ENCODE measurements at regions not wholly inside any gene's neighbourhood (a gene's known extent, or its start where the extent isn't known, plus 50 kb on each side); places are given as distances from the start of the nearest gene placed in this dataset.

DNA sequence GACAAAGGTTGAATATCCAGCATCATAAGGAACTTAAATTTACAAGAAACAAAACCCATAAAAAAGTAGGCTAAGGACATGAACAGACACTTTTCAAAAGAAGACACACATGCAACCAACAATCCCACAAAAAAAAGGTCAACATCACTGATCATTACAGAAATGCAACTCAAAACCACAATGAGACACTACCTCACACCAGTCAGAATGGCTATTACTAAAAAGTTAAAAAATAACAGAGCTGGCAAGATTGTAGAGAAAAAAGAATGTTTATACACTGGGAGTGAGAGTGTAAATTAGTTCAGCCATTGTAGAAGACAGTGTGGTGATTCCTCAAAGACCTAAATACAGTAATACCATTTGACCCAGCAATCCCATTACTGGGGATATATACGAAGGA lies 474.7 kb downstream of the TRIML1 start:
- TF ChIP-seq, protein P1, sequence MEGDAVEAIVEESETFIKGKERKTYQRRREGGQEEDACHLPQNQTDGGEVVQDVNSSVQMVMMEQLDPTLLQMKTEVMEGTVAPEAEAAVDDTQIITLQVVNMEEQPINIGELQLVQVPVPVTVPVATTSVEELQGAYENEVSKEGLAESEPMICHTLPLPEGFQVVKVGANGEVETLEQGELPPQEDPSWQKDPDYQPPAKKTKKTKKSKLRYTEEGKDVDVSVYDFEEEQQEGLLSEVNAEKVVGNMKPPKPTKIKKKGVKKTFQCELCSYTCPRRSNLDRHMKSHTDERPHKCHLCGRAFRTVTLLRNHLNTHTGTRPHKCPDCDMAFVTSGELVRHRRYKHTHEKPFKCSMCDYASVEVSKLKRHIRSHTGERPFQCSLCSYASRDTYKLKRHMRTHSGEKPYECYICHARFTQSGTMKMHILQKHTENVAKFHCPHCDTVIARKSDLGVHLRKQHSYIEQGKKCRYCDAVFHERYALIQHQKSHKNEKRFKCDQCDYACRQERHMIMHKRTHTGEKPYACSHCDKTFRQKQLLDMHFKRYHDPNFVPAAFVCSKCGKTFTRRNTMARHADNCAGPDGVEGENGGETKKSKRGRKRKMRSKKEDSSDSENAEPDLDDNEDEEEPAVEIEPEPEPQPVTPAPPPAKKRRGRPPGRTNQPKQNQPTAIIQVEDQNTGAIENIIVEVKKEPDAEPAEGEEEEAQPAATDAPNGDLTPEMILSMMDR (IDR thresholded peaks at IDR 0.05), result no peak
- no peak for TF ChIP-seq POLR2A (IDR thresholded peaks at IDR 0.05)
